HG03280 (cell line): ENCODE measurements at regions not wholly inside any gene's neighbourhood (a gene's known extent, or its start where the extent isn't known, plus 50 kb on each side); places are given as distances from the start of the nearest gene placed in this dataset.
"Not testable (repeated sequence)": the region's sequence is repeated elsewhere in the genome, so short reads cannot be mapped to it uniquely, and the experiment has no call there.

Source experiments
- ATAC-seq: cut with Tn5 transposase; IDR thresholded peaks from one replicate; pipeline ENCODE4 v1.9.1; 2021; ENCODE audit warnings: mild to moderate bottlenecking, moderate library complexity; ENCODE audit not compliant: unreplicated experiment

DNA sequence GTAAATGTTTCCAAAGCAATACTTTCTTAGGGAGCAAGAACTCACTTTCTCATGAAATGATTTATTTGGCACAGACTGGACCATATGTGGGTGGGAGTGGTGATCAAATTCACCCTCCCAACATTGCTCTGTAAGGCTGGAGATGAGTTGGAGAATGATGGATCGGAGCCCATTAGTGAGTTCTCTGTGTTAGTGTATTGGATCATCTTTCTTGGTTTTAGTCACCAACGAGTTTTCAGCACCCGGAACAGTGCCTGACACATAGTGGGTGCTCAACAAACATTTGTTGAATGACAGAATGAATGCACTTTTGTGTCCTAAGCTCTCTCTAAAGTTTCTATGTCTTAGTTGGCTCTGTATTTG lies 104.5 kb upstream of the FAM20A start:
- ATAC-seq: no peak

DNA sequence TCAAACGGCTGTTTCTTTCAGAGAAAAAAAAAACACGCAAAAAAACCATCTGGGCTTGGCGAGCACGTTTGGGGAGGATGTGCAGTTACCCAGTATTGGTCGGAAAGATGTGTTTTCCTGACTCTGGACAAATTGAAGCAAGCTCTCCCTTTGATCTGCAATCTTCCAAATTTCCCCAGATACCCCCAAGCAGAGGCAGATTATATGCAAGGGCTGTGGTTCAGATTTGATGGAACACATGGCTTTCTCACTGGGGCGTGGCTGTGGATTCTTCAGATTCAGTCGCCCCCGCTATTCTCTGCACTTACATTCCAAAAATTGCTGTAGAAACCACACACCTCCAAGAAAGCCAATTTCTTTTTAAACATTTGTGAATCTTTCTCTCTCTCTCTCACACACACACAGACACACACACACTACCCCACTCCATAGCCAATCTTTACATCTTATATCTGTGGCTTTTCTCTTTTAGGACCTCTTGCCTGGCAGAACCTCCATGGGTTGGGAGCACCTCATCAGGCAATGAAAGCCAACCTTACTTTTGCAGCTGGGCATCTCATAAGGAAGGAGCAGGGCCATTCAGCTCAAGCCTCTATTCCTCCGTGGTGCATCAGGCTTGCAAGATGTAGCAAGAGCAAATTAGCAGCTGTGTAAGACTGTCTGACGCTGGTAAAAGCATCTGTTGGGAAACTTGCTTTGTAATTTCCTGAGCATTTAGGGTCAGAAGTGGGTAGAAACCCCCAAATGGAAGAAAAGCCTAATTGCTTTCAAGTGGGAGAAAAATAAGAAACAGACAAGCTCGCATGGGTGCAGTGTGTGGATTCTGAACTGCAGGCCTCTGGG lies 103.9 kb upstream of the FAM20A start:
- ATAC-seq: no peak

DNA sequence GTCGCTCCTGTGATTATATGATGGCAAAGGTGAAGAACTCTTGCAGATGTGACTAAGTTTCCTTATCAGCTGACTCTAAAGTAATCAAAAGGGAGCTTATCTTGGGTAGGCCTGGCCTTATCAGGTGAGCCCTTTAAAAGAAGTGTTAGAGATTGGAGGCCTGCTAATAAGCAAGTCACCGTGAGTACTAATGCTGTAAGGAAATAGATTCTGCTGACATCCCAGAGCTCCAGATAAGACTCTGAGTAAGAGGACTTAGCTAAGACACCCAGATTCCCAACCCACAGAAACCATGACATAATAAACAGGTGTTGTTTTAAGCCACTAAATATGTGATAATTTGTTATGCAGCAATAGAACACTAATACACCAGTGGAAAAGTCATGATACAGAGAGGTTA lies 99.9 kb upstream of the FAM20A start:
- no peak for ATAC-seq

DNA sequence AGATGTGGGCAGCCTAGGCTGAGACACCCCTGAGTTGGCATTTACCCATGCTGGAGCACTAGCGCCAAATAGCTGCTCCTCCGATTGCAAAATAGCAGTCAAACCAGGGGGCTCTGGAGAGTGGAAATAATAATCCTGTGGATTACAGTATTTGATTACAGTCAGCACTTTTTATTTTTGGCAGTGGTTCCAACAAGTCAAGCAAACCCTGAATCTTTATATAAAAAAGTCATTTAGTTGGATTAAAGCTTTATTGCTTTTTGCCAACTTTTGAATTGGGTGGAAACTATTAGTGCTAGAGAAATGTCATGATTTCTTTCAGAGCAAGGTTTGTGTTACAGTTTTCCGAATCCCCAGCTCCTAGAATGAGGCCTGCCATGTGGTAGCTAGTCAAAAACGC lies 99.3 kb upstream of the FAM20A start:
- no peak for ATAC-seq

DNA sequence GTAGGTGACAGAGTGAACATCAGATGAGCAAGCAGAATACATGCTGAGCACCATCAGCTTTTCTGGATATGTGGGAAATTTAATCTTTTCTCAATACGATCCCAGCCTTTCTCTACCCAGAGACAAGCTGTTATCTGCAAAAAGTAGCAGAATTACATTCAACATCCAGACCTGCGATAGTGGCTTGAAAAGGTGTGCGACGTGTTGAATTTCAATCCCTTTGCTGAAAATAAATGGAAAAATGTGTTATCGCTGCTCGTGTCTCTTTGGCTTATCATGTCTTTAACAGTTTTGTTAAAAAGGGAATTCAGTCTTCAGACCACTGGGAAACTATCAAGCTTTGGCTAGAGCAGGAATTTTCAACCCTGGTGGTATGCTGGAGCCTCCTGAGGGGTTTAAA lies 98.8 kb upstream of the FAM20A start:
- ATAC-seq: no peak

DNA sequence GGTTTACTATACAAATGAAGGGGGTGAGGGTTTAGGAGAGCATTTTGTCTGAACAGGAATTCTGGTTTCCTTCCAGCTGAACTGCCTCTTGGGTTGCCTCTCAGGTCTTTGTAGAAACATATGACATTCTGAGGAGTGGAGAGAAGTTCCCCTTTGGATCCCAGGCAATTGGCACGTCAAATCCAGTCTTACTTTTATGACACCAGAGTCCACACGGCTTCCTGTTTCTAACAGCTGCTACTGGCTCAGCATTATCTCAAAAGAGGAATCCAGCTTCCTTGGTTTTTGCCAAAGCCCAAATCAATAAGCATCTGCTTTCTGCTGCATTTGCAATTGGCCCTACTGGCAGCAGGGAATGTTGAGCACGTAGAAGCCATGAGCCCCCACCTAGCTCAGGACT lies 97.6 kb upstream of the FAM20A start:
- ATAC-seq: no peak

DNA sequence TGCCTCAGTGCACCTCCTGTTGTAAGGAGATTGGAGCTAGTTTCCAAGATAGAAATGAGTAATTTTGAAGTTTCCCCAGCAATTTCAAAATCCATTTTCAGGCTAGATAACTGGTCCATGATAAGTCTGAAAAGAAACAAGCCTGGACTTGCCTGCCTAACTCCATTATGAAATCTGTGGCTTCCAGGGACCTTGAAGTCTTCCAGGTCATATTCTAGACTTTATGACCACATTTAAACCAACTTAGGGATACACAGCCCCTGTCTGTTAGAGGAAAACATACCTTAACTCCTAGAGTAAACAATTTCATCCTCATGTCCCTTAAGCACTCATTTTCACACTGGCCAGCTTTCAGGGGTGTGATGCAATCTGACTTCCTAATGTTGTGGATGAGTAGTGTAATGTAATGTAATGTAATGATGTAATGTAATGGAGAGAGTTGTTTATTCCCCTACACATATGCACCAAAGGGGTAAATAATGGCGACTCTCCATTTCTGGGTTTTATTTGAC lies 96.7 kb upstream of the FAM20A start:
- no peak for ATAC-seq

DNA sequence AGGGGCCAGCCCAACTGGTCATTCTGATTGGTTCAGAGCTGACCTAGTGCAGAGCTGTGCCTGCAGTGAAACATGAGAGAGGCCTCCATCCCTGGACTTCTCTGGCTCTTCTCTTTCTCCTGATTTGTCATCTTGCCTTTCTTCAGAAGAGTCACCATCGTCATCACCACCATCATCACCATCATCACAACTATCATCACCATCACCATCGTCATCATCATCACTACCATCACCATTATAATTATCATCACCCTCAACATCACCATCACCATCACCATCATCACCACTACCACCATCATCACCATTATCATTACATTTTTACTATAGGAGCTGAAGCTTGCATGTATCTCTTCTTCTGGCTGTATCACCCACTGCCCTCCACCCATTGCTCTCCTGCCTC lies 94.5 kb upstream of the FAM20A start:
- no peak for ATAC-seq

DNA sequence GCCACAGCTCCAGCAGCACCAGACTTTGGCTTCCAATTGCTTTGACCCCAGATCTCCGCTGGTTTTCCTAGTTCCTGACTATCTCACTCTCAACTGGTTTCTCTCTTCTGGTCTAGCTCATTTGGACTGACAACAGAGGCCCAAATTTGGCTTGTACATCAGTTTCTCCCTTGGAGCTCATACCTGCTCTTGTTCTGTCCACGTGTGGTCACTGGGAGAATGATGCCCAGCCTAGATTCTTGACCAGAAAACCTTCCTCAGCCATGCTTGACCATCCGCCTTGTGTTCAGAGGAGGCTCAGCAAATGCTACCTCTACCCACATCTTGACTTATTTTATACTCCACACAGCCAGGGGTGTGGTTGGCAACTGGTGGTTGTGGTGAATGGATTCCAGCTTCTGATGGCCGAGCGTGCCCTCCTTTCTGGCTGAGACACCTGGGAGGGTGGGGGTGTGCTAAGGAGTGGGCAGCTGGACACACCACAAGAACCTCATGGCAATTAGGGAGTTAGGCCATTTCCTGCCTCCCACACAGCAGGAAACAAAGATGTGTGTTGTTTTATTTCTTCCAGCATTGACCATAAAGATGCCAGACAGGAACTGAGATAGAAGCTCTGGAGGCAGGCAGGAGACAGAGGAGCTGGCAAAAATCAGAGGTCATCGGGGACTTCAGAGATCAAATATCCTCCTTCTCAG lies 93.8 kb upstream of the FAM20A start:
- ATAC-seq: no peak

DNA sequence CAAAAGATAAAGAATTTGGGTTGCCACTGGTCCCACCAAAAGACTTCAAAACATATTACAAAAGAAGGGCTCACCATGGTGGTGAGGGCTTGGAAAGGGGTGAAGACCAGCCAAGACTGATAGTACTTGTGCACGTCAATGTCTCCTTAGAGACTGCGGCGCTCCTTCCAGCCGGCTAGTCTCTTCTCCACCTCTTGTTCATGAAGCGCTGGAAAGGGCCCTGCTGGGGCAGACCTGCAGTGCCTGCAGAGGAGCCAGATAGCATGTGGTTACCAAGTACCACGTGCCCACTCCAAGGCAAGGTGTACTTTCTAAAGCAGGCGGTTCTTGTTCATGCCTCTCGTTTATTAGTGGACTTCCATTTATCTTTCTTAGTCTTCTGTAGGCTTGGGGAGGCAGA lies 92.7 kb upstream of the FAM20A start:
- ATAC-seq: no peak

DNA sequence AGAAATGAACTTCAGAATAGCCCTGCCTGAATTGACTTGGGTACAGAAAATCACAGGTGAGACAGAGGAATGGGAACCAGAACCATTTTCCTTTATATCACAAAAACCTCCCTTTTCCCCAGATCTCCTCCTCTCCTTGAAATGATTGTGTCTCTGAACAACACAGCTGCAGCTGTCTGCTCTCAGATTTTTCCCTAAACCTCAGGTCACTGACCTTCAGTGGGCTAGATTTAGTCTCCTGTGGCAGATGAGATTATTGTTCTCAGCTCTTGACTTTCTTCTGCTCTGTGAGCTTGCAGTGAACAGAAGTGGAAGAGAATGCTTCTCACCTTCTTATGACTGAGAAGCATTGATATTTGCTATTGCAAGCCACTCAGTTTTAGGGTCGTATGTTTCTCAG lies 92.3 kb upstream of the FAM20A start:
- ATAC-seq: no peak

DNA sequence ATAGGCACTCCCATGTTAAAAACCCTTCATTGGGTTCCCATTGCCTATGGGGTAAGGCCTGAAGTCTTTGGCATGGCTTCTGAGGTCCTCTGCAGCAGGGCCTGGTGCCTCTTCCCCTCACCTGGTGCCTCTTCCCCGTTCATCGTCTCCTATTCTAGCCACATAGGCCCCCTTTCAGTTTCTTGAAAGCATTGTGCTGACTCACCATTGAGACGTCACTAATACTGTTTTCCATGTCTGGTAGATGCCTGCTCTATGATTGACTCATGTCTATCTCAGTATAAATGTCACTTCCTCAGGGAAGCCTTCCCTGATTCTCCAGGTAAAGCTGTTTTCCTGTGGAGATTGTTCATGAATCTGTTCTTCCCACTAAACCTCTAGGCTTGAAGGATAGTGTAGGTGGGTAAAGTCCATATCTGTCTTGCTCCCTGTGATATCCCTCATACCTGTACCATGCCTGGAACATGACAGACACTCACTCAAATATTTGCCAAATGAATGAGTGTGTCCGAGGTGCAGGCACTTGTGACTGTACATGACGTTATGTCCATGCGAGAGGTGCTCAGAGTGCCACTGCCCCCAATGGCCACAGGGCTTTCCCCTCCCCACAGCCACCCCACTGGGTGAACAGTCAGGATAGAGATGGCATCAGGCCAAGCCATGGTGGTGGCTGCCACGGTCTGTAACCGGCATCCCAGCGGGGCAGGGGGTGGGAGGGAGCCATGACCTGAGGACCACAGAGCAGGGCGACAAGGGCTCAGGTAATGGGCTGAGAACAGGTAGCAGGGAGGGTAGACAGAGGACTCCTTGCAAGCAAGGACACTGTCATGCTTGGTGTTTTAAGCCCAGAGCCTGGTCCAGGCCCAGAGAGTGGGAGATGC lies 85.2 kb upstream of the FAM20A start:
- ATAC-seq: no peak

DNA sequence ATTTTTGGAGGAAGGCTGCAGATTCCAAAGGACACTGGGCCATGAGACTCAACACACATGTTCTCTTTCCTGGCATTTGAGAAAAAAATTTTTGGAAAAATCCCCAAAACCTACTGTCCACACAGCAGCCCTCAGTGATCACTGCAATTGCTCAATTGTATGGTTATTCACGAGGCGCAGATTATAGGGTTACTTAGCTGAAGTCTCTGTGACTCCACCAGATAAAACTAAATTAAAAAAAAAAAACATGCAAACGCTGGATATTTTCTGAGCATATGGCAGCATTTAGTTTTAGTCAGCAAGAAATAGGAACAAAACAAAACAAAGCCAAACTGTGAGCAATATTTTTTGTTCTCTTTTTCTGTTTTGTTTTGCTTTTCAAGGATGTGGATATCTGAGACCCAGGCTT lies 83.8 kb upstream of the FAM20A start:
- no peak for ATAC-seq

DNA sequence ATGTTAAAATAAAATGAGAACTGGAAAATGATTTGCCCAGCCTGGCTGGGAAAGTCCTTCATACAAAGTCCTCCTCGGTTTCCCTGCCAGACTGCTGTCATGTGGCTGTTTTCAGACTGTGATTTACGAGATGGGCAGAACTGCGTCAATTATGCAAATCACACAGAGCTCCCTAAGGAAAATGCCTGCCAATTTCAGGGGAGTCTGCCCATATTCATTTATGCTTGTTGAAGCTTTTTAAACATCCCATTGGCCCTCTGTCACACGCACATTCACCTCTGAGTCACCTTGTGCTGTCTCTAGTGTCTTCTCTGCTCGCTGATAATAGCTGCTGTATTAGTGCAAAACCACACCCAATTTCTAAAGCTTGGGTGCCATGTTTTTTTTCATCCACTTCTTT lies 81.7 kb upstream of the FAM20A start:
- ATAC-seq: no peak

DNA sequence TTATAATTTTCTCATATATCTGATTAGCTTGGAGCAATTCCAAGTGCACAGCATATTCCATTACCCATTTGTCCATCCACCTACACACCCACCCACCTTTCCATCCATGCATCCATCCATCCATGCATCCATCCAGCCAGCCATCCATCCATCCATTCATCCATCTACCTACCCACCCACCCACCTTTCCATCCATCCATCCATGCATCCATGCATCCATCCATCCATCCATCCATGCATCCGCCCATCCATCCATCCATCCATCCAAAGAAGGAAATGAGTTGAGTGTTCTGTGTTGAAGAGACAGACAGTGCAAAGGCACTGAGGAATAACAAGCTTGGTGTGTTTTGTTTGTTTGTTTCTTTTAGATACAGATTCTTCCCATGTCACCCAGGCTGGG lies 78.7 kb upstream of the FAM20A start:
- no peak for ATAC-seq

DNA sequence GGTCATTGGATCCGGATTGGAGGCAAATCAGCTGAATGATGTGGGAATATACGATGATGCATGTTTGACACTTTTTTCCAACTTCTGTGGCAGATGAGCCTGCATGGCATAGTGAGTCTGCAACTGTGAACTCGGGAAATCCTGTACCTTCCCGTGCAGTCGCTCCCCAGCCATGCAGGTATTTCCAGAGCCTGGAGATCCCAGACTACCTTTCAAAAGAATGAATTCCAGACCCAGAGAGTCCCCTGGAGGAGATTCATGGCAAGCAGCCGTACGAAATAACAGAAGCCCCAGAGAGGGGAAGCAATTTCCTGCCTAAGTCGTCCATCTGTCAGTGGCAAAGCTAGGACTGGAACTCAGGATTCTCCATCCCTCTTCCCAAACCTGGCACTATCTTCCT lies 75.7 kb upstream of the FAM20A start:
- no peak for ATAC-seq

DNA sequence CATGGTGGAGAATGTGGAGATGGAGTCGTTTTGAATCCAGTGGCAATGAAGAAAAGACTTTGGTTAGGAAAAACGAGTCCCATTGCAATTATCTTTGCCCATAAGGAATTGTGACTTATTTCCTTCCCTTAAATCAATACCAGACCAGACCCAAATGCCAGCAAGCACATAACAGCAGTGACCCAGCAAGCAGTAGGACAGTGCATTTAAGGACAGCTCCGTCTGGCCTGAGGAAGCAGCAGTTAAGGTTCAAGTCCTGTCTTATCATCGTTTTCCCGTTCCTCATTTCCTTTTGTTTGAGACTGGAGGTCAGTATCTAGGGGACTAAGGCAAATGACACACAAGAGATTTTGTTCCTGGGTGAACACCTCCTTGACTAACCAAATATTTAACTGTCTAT lies 74.6 kb upstream of the FAM20A start:
- no peak for ATAC-seq

DNA sequence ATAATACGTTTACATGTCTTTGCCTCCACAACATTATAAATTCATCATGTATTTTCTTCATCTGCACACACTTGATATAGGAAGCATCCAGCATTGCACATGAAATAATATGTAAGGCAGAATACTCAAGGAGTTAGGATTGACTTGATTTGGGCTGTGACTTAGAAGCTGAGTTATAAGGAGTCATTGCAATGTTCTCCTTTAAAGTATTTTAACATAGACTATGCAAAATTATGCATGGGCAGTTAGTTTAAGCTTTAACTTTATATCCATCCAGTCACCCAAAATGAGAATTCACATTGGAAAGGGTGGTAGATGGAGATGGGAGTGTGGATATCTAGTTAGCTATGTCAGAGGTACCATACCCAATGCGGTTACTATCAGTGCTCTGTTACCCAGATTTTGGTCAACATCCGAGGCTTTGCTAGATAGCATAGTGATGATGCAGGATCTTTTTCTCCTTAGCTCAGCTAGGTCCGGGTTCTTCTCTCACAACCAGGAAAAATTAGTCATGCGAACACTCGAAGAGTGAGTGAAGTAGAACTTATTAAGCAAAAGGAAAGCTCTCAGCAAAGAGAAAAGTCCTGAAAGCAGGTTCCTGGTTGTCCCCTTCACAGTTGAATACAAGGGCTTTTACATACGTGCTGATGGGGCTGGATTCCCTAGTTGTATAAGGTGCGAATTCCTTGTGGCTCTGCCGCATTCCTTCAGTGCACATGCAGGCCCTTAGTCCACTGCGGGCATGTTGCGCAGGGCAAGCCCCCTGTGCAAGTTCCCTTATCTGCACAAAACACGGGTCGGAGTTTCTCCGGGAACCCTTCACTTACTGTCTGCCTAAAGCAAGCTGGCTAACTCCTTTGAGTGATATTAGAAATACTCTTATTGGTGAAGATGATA lies 73.1 kb upstream of the FAM20A start:
- ATAC-seq: no peak

DNA sequence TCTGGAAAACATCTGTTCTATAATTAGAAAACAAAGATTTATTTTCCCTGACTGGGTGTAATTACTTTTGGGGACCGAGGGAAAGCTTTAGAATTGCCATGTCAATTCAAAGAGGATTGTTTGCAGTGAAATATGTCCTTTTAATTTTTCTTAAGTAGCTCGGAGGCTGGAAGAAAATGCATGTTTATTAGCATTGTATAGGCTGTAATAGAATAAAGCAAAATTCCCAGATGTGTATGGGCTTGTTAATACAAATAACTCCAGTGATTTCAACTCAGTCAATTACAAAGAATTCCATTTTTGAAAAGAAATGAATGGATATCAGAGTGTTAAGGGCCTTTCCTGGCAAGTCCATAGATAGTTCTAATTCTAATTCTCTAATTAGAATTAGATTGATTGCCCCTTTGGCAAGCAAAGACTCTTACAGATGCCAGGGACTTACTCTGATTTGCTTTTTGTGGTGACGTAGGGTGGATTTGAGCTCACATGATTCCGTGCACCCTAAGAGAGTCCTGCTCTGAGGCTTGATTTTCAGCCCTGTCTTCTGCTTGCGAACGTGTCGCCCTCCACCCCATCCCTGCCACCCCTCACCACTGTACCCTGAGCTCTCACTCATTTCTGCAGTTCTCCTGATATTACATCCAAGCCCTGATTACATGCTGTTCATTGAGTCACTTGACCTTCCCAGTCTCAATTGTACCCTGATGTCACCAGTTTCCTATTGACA lies 70.0 kb upstream of the FAM20A start:
- no peak for ATAC-seq

DNA sequence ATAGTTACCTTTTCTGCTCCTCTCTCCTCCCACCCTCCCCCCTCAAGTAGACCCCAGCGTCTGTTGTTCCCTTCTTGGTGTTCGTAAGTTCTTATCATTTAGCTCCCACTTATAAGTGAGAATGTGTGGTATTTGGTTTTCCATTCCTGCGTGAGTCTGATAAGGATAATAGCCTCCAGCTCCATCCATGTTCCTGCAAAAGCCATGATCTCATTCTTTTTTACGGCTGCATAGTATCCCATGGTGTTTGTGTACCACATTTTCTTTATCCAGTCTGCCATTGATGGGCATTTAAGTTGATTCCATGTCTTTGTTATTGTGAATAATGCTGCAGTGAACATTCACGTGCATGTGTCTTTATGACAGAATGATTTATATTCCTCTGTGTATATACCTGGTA lies 65.3 kb upstream of the FAM20A start:
- not testable (repeated sequence) for ATAC-seq
